K562 (cell line): ENCODE measurements at regions not wholly inside any gene's neighbourhood (a gene's known extent, or its start where the extent isn't known, plus 50 kb on each side); places are given as distances from the start of the nearest gene placed in this dataset.

Experiments used
- ATAC-seq: fragments of 200-7000 bp; cut with Tn5 transposase; 3 replicates; pipeline ENCODE4 v1.9.1; 2020; ENCODE audit warnings: moderate library complexity
- BruUV-seq: library from RNA; stranded (reverse); fragments of 400-500 nt; replicated peaks from 2 replicates; lab custom pipeline; 2021; lab: Mats Ljungman, UMichigan
- CTCF ChIA-PET: fragments of 300-600 bp; formaldehyde crosslinking; extraction: SDS; loops from one replicate; lab custom pipeline; 2021; ENCODE audit warnings: low intra/inter-chr PET ratio; lab: Yijun Ruan, JAX
- POLR2A ChIA-PET: fragments of 300-600, 350-650 bp; sonication (Branson Sonifier 250); formaldehyde crosslinking; extraction: SDS; loops from one replicate; lab custom pipeline; 2021; ENCODE audit warnings: antibody characterized with exemption, inconsistent platforms; lab: Yijun Ruan, JAX
- DNase-seq, 4 experiments: peaks; one replicate each; pipeline versions ENCODE4 v3.0.0 to v3.0.0-alpha.2; 2011 to 2018; ENCODE audit warnings: low spot score in 3 of 4, mixed read lengths in 3 of 4; ENCODE audit errors: extremely low read depth in 1 of 4
- FAIRE-seq: peaks from 2 replicates; lab custom pipeline; 2011; peaks lifted over from hg19 to GRCh38; lab: Jason Lieb, UNC
- H2AFZ ChIP-seq: 2 replicates; pipeline ENCODE4 v1.6.0; 2011; ENCODE audit warnings: low read depth, low read length, control low read depth, inconsistent platforms
- H3K27ac ChIP-seq: fragments of 200-600 bp; 3 replicates; pipeline ENCODE4 v1.8.0; 2011; ENCODE audit warnings: low read depth, mild to moderate bottlenecking, control low read depth, inconsistent platforms, low read length, moderate library complexity, mixed read lengths; ENCODE audit errors: extremely low read depth
- H3K27me3 ChIP-seq, 2 experiments: fragments of 300-600 bp in 1 of 2; 2 replicates in 1 of 2; 3 replicates in 1 of 2; pipeline versions ENCODE4 v1.6.0 to v1.8.0; 2011; ENCODE audit warnings: inconsistent platforms in 2 of 2, low read length in 2 of 2, mild to moderate bottlenecking in 1 of 2, mixed read lengths in 1 of 2, moderate library complexity in 1 of 2; ENCODE audit not compliant: control insufficient read depth in 2 of 2, insufficient read depth in 2 of 2
- H3K36me3 ChIP-seq: fragments of 300-600 bp; 3 replicates; pipeline ENCODE4 v1.8.0; 2011; ENCODE audit warnings: mild to moderate bottlenecking, low read length, inconsistent platforms; ENCODE audit not compliant: control insufficient read depth, insufficient read depth
- H3K4me1 ChIP-seq, 2 experiments: fragments of 200-600 bp in 1 of 2; replicated peaks in 1 of 2; 2 replicates in 1 of 2; 3 replicates in 1 of 2; pipeline versions ENCODE4 v1.5.1 to v1.8.0; 2011; ENCODE audit warnings: inconsistent platforms in 2 of 2, low read length in 2 of 2, mild to moderate bottlenecking in 1 of 2, mixed read lengths in 1 of 2, moderate library complexity in 1 of 2; ENCODE audit not compliant: control insufficient read depth in 2 of 2, insufficient read depth in 2 of 2
- H3K4me2 ChIP-seq: 2 replicates; pipeline ENCODE4 v1.6.1; 2011; ENCODE audit warnings: low read length, control low read depth, inconsistent platforms, mixed read lengths; ENCODE audit not compliant: insufficient read depth
- H3K4me3 ChIP-seq: fragments of 200-600 bp; sonication (generic), shearing (Covaris generic); 2 replicates; pipeline ENCODE4 v1.5.1; 2016; ENCODE audit warnings: control low read depth, inconsistent platforms
- H3K79me2 ChIP-seq: fragments of 200-600 bp; 3 replicates; pipeline ENCODE4 v1.8.0; 2011; ENCODE audit warnings: low read length, inconsistent platforms; ENCODE audit not compliant: control insufficient read depth, insufficient read depth
- H3K9ac ChIP-seq, 2 experiments: 2 replicates each; pipeline versions ENCODE4 v1.6.0 to v1.6.1; 2011; ENCODE audit warnings: low read depth in 2 of 2, low read length in 2 of 2, control low read depth in 1 of 2, inconsistent platforms in 1 of 2, mild to moderate bottlenecking in 1 of 2, mixed read lengths in 1 of 2; ENCODE audit not compliant: insufficient read depth in 1 of 2
- H3K9me1 ChIP-seq: one replicate; pipeline ENCODE4 v1.6.0; 2011; ENCODE audit warnings: inconsistent platforms, mild to moderate bottlenecking, low read length, moderate library complexity; ENCODE audit not compliant: control insufficient read depth, insufficient read depth
- H3K9me3 ChIP-seq: replicated peaks from 2 replicates; pipeline ENCODE4 v1.5.1; 2011; ENCODE audit warnings: low read depth, low read length, inconsistent platforms; ENCODE audit not compliant: control insufficient read depth, insufficient read depth
- H4K20me1 ChIP-seq: replicated peaks from 2 replicates; pipeline ENCODE4 v1.6.1; 2011; ENCODE audit warnings: low read length, inconsistent platforms, mixed read lengths; ENCODE audit not compliant: control insufficient read depth, insufficient read depth
- BCLAF1 ChIP-seq, 2 experiments: fragments of 450-650 bp in 1 of 2; IDR thresholded peaks; 2 replicates each; pipeline ENCODE4 v1.6.1; 2011 to 2017; ENCODE audit warnings: low read depth in 2 of 2, antibody characterized with exemption in 1 of 2, borderline replicate concordance in 1 of 2, low read length in 1 of 2, mild to moderate bottlenecking in 1 of 2, mixed read lengths in 1 of 2; ENCODE audit not compliant: control insufficient read depth in 1 of 2
- CBX1 ChIP-seq: sonication (generic); IDR thresholded peaks from 2 replicates; pipeline ENCODE4 v1.6.1; 2016; ENCODE audit warnings: antibody characterized with exemption, low read depth, mild to moderate bottlenecking
- EHMT2 ChIP-seq: fragments of 450-650 bp; IDR thresholded peaks from 2 replicates; pipeline ENCODE4 v1.6.1; 2018; ENCODE audit warnings: antibody characterized with exemption
- HMG20A ChIP-seq: fragments of 450-650 bp; formaldehyde crosslinking; conservative IDR thresholded peaks from 2 replicates; pipeline ENCODE4 v1.4.0; 2020; ENCODE audit warnings: mild to moderate bottlenecking, mixed read lengths
- NBN ChIP-seq: fragments of 450-650 bp; IDR thresholded peaks from 2 replicates; pipeline ENCODE4 v1.6.1; 2016; ENCODE audit warnings: low read depth, mild to moderate bottlenecking
- NFE2L1 ChIP-seq: fragments of 450-650 bp; IDR thresholded peaks from 2 replicates; pipeline ENCODE4 v1.6.1; 2016; ENCODE audit warnings: missing genetic modification characterization, low read depth, mild to moderate bottlenecking, missing compliant biosample characterization, moderate library complexity, borderline replicate concordance
- POLR3G ChIP-seq: IDR thresholded peaks from 2 replicates; pipeline ENCODE4 v1.6.1; 2011; ENCODE audit not compliant: insufficient read length, insufficient replicate concordance; ENCODE audit errors: extremely low read depth
- RBM22 ChIP-seq: fragments of 200-400 bp; formaldehyde crosslinking; IDR thresholded peaks from 2 replicates; pipeline ENCODE4 v1.6.1; 2018; ENCODE audit warnings: low read length, low read depth; ENCODE audit not compliant: poor library complexity, severe bottlenecking
- SNRNP70 ChIP-seq: fragments of 200-400 bp; formaldehyde crosslinking; optimal IDR thresholded peaks from 2 replicates; pipeline ENCODE3; 2017; ENCODE audit warnings: low read depth, low read length
- ZNF316 ChIP-seq: fragments of 450-650 bp; IDR thresholded peaks from 2 replicates; pipeline ENCODE4 v1.6.1; 2016
- ZNF384 ChIP-seq: IDR thresholded peaks from 2 replicates; pipeline ENCODE4 v1.6.1; 2012; ENCODE audit warnings: low read depth, low read length, improper control_type of control experiment
- ZNF436 ChIP-seq: fragments of 250-450, 450-650 bp; sonication (Bioruptor Pico); formaldehyde crosslinking; IDR thresholded peaks from 2 replicates; pipeline ENCODE4 v1.7.0; 2020; ENCODE audit warnings: mild to moderate bottlenecking
- WGBS: fragments of 100-300 bp; shearing (Covaris generic); methylation state at CpG from one replicate; pipeline ENCODE4 v1.1.6; 2016; ENCODE audit warnings: low coverage, mixed read lengths; ENCODE audit not compliant: insufficient coverage; ENCODE audit errors: missing lambda C conversion rate; 5-methylcytosine and 5-hydroxymethylcytosine counted together
- in situ Hi-C: fragments of 300-500 bp; cut with MboI; formaldehyde crosslinking; loops from 4 replicates; pipeline ENCODE4 v1.15.0; 2018; ENCODE audit warnings: inconsistent platforms, mixed read lengths
- intact Hi-C: fragments of 100-400 bp; cut with micrococcal nuclease; formaldehyde crosslinking; loops from 2 replicates; pipeline ENCODE4 v1.14.2; 2022
- TF ChIP-seq, protein P1 (sequence below): sonication (generic); formaldehyde crosslinking; IDR thresholded peaks from 2 replicates; pipeline ENCODE4 v1.8.0; 2023; ENCODE audit warnings: mild to moderate bottlenecking, missing genetic modification reagents
- TF ChIP-seq, protein P2 (sequence below): sonication (generic); formaldehyde crosslinking; IDR thresholded peaks from 2 replicates; pipeline ENCODE4 v1.8.1; 2023; ENCODE audit warnings: mild to moderate bottlenecking, missing genetic modification reagents

- no peak for DNase-seq
- in situ Hi-C loops = no loop called here
- CTCF ChIA-PET = no interaction called here
- H2AFZ ChIP-seq = no peak overlapping the region
- no peak overlapping the region for H3K9ac ChIP-seq
- H3K4me1 ChIP-seq = no peaks in the 10 kb centered on the region
- no peak for ATAC-seq
- POLR2A ChIA-PET = no interaction called here
- no peak for FAIRE-seq
- no peak overlapping the region for H3K27ac ChIP-seq
- WGBS = 0% methylated on average over 3 of the region's 3 CpGs
- no peaks in the 10 kb centered on the region for H3K36me3 ChIP-seq
- no peaks in the 10 kb centered on the region for H3K79me2 ChIP-seq
- BruUV-seq = no TSS peak
- no peaks in the 10 kb centered on the region for H4K20me1 ChIP-seq
- H3K9me3 ChIP-seq = no peaks in the 10 kb centered on the region
- no peaks in the 10 kb centered on the region for H3K9me1 ChIP-seq
- H3K4me2 ChIP-seq = no peak overlapping the region
- no peaks in the 10 kb centered on the region for H3K27me3 ChIP-seq
- intact Hi-C loops = no loop called here
- H3K4me3 ChIP-seq = no peak overlapping the region
- no peak for TF ChIP-seq BCLAF1 (IDR thresholded peaks at IDR 0.05; ENCODE audit: borderline replicate concordance in 1 of 2, control insufficient read depth in 1 of 2, low read depth in 2 of 2, low read length in 1 of 2)
- TF ChIP-seq POLR3G = no peak
- no peak for TF ChIP-seq ZNF436 (CRISPR knock-in tag)
- TF ChIP-seq ZNF316 = no peak
- no peak for TF ChIP-seq HMG20A (CRISPR knock-in tag)
- no peak for TF ChIP-seq ZNF384
- TF ChIP-seq RBM22 = no peak
- TF ChIP-seq NBN = no peak
- no peak for TF ChIP-seq NFE2L1 (tag)
- TF ChIP-seq, protein P1, sequence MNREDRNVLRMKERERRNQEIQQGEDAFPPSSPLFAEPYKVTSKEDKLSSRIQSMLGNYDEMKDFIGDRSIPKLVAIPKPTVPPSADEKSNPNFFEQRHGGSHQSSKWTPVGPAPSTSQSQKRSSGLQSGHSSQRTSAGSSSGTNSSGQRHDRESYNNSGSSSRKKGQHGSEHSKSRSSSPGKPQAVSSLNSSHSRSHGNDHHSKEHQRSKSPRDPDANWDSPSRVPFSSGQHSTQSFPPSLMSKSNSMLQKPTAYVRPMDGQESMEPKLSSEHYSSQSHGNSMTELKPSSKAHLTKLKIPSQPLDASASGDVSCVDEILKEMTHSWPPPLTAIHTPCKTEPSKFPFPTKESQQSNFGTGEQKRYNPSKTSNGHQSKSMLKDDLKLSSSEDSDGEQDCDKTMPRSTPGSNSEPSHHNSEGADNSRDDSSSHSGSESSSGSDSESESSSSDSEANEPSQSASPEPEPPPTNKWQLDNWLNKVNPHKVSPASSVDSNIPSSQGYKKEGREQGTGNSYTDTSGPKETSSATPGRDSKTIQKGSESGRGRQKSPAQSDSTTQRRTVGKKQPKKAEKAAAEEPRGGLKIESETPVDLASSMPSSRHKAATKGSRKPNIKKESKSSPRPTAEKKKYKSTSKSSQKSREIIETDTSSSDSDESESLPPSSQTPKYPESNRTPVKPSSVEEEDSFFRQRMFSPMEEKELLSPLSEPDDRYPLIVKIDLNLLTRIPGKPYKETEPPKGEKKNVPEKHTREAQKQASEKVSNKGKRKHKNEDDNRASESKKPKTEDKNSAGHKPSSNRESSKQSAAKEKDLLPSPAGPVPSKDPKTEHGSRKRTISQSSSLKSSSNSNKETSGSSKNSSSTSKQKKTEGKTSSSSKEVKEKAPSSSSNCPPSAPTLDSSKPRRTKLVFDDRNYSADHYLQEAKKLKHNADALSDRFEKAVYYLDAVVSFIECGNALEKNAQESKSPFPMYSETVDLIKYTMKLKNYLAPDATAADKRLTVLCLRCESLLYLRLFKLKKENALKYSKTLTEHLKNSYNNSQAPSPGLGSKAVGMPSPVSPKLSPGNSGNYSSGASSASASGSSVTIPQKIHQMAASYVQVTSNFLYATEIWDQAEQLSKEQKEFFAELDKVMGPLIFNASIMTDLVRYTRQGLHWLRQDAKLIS (CRISPR knock-in tag) = no peak
- no peak for TF ChIP-seq EHMT2
- TF ChIP-seq, protein P2, sequence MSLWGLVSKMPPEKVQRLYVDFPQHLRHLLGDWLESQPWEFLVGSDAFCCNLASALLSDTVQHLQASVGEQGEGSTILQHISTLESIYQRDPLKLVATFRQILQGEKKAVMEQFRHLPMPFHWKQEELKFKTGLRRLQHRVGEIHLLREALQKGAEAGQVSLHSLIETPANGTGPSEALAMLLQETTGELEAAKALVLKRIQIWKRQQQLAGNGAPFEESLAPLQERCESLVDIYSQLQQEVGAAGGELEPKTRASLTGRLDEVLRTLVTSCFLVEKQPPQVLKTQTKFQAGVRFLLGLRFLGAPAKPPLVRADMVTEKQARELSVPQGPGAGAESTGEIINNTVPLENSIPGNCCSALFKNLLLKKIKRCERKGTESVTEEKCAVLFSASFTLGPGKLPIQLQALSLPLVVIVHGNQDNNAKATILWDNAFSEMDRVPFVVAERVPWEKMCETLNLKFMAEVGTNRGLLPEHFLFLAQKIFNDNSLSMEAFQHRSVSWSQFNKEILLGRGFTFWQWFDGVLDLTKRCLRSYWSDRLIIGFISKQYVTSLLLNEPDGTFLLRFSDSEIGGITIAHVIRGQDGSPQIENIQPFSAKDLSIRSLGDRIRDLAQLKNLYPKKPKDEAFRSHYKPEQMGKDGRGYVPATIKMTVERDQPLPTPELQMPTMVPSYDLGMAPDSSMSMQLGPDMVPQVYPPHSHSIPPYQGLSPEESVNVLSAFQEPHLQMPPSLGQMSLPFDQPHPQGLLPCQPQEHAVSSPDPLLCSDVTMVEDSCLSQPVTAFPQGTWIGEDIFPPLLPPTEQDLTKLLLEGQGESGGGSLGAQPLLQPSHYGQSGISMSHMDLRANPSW (CRISPR knock-in tag) = no peak
- TF ChIP-seq SNRNP70 = no peak
- no peak for TF ChIP-seq CBX1
These were observed 540.7 kb downstream of the HTR7 start for GRCh38 chr10:90317172-90317571.
